Vagina (tissue), 2 donors: ENCODE measurements at regions not wholly inside any gene's neighbourhood (a gene's known extent, or its start where the extent isn't known, plus 50 kb on each side); places are given as distances from the start of the nearest gene placed in this dataset.

Experiments used
- CTCF ChIP-seq, 3 experiments: fragments of 450-650 bp in 2 of 3; fragments of 200-600 bp in 1 of 3; sonication (generic) in 1 of 3; IDR thresholded peaks; one replicate each; pipeline ENCODE4 v1.5.1; 2017 to 2019; ENCODE audit warnings: antibody characterized with exemption in 3 of 3, mild to moderate bottlenecking in 2 of 3, moderate library complexity in 2 of 3
- POLR2A ChIP-seq, 2 donors: fragments of 450-650 bp; IDR thresholded peaks; one replicate each; pipeline ENCODE4 v1.6.1; 2017; ENCODE audit warnings: antibody characterized with exemption in 2 of 2, mild to moderate bottlenecking in 2 of 2, moderate library complexity in 2 of 2

GRCh38 chr12:87136330-87136976, 880.3 kb upstream of the MGAT4C start:
- TF ChIP-seq CTCF (IDR thresholded peaks at IDR 0.05) (no peak), POLR2A (IDR thresholded peaks at IDR 0.05) (no peak)
